GM12892 (cell line): ENCODE measurements at regions not wholly inside any gene's neighbourhood (a gene's known extent, or its start where the extent isn't known, plus 50 kb on each side); places are given as distances from the start of the nearest gene placed in this dataset.

ENCODE experiments used
- DNase-seq: peaks from one replicate; pipeline ENCODE4 v3.0.0; 2011; ENCODE audit not compliant: insufficient read length
- FAIRE-seq: peaks from 2 replicates; lab custom pipeline; 2011; peaks lifted over from hg19 to GRCh38; lab: Jason Lieb, UNC
- POLR2A ChIP-seq: IDR thresholded peaks from 2 replicates; pipeline ENCODE4 v1.6.1; 2011; ENCODE audit warnings: low read depth, low read length, control low read depth
- POLR2AphosphoS5 ChIP-seq: IDR thresholded peaks from 2 replicates; pipeline ENCODE4 v1.6.1; 2011; ENCODE audit warnings: low read depth, low read length, control low read depth
- TAF1 ChIP-seq: IDR thresholded peaks from 2 replicates; pipeline ENCODE4 v1.6.1; 2011; ENCODE audit warnings: low read depth, mild to moderate bottlenecking, control low read depth, low read length, borderline replicate concordance

GRCh38 chr5:27311544-27311943 lies 273.2 kb upstream of the CDH9 start:
- DNase-seq (no peak), FAIRE-seq (no peak)
- TF ChIP-seq TAF1 = no peak
- TF ChIP-seq POLR2A = no peak
- TF ChIP-seq POLR2AphosphoS5 = no peak

- TF ChIP-seq POLR2A = no peak
- TF ChIP-seq POLR2AphosphoS5 = no peak
- no peak for TF ChIP-seq TAF1
- DNase-seq = no peak
- FAIRE-seq = no peak
Observed at GRCh38 chr5:27308153-27308552, 269.8 kb upstream of the CDH9 start.

GRCh38 chr5:27290172-27290571 lies 251.8 kb upstream of the CDH9 start:
- DNase-seq (no peak), FAIRE-seq (no peak)
- TF ChIP-seq POLR2AphosphoS5 (no peak), TAF1 (no peak), POLR2A (no peak)

GRCh38 chr5:27276119-27276518 lies 237.7 kb upstream of the CDH9 start:
- FAIRE-seq (no peak), DNase-seq (no peak)
- TF ChIP-seq POLR2A = no peak
- no peak for TF ChIP-seq TAF1
- no peak for TF ChIP-seq POLR2AphosphoS5

GRCh38 chr5:27275345-27275744 lies 237.0 kb upstream of the CDH9 start:
- TF ChIP-seq POLR2AphosphoS5 (no peak), TAF1 (no peak), POLR2A (no peak)
- FAIRE-seq = no peak
- no peak for DNase-seq

- TF ChIP-seq POLR2AphosphoS5 = no peak
- FAIRE-seq (no peak), DNase-seq (no peak)
Observed at GRCh38 chr5:27269766-27270165, 231.4 kb upstream of the CDH9 start.

- no peak for TF ChIP-seq POLR2A
- no peak for TF ChIP-seq POLR2AphosphoS5
- TF ChIP-seq TAF1 = no peak
- FAIRE-seq (no peak), DNase-seq (no peak)
Observed at GRCh38 chr5:27267209-27267824, 228.9 kb upstream of the CDH9 start.

- DNase-seq (no peak), FAIRE-seq (no peak)
Observed at GRCh38 chr5:27266184-27266583, 227.8 kb upstream of the CDH9 start.

GRCh38 chr5:27257696-27258095 lies 219.3 kb upstream of the CDH9 start:
- FAIRE-seq (no peak), DNase-seq (no peak)
- no peak for TF ChIP-seq TAF1
- TF ChIP-seq POLR2AphosphoS5 = no peak
- TF ChIP-seq POLR2A = no peak

More at GRCh38 chr5:27266184-27266583, 227.8 kb upstream of the CDH9 start:
- no peak for TF ChIP-seq POLR2AphosphoS5
- no peak for TF ChIP-seq TAF1
- no peak for TF ChIP-seq POLR2A

- TF ChIP-seq POLR2A (no peak), POLR2AphosphoS5 (no peak), TAF1 (no peak)
- DNase-seq (no peak), FAIRE-seq (no peak)
Observed at GRCh38 chr5:27252911-27253310, 214.5 kb upstream of the CDH9 start.

- FAIRE-seq (no peak), DNase-seq (no peak)
- TF ChIP-seq POLR2AphosphoS5 = no peak
- no peak for TF ChIP-seq TAF1
Observed at GRCh38 chr5:27242258-27242626, 203.9 kb upstream of the CDH9 start.

GRCh38 chr5:27241564-27242257 lies 203.3 kb upstream of the CDH9 start:
- no peak for FAIRE-seq
- no peak for DNase-seq
- TF ChIP-seq POLR2A (no peak), TAF1 (no peak), POLR2AphosphoS5 (no peak)

- DNase-seq (no peak), FAIRE-seq (no peak)
- TF ChIP-seq POLR2AphosphoS5 (no peak), POLR2A (no peak), TAF1 (no peak)
Observed at GRCh38 chr5:27240791-27241190, 202.4 kb upstream of the CDH9 start.
